H1 (cell line): ENCODE measurements at regions not wholly inside any gene's neighbourhood (a gene's known extent, or its start where the extent isn't known, plus 50 kb on each side); places are given as distances from the start of the nearest gene placed in this dataset.

Source experiments
- CTCF ChIA-PET: fragments of 300-600 bp; sonication (Branson Sonifier 250); formaldehyde crosslinking; loops from one replicate; lab custom pipeline; 2021; ENCODE audit not compliant: partially characterized antibody; lab: Charles Lee
- POLR2A ChIA-PET: fragments of 300-600 bp; sonication (Branson Sonifier 250); formaldehyde crosslinking; loops from one replicate; lab custom pipeline; 2021; ENCODE audit warnings: inconsistent platforms; ENCODE audit not compliant: partially characterized antibody; lab: Charles Lee
- DNase-seq, 2 experiments: peaks; one replicate each; pipeline versions ENCODE4 v3.0.0 to v3.0.0-alpha.2; 2010 to 2022; ENCODE audit warnings: low spot score in 2 of 2, low read depth in 1 of 2, mixed read lengths in 1 of 2
- FAIRE-seq: peaks from 2 replicates; lab custom pipeline; 2011; peaks lifted over from hg19 to GRCh38; lab: Jason Lieb, UNC
- H2AFZ ChIP-seq: 2 replicates; pipeline ENCODE4 v1.8.1; 2012; ENCODE audit warnings: low read length, inconsistent platforms
- H2AK5ac ChIP-seq: 2 replicates; pipeline ENCODE4 v1.6.1; 2013; ENCODE audit warnings: low read depth, low read length
- H2BK120ac ChIP-seq: replicated peaks from 2 replicates; pipeline ENCODE3; 2013; ENCODE audit warnings: low read depth, low read length, inconsistent platforms
- H2BK12ac ChIP-seq: 2 replicates; pipeline ENCODE4 v1.6.1; 2013; ENCODE audit warnings: low read depth, low read length
- H2BK15ac ChIP-seq: 2 replicates; pipeline ENCODE4 v1.6.1; 2013; ENCODE audit warnings: low read length
- H2BK20ac ChIP-seq: 2 replicates; pipeline ENCODE4 v1.6.1; 2013; ENCODE audit warnings: low read length
- H2BK5ac ChIP-seq: 2 replicates; pipeline ENCODE4 v1.6.1; 2013; ENCODE audit warnings: low read depth, low read length
- H3K14ac ChIP-seq: 2 replicates; pipeline ENCODE4 v1.6.1; 2013; ENCODE audit warnings: inconsistent platforms; ENCODE audit not compliant: insufficient read length
- H3K18ac ChIP-seq: 2 replicates; pipeline ENCODE4 v1.6.1; 2013; ENCODE audit warnings: low read length; ENCODE audit errors: extremely low read depth
- H3K23ac ChIP-seq: 2 replicates; pipeline ENCODE4 v1.6.1; 2013; ENCODE audit warnings: inconsistent platforms; ENCODE audit not compliant: insufficient read length
- H3K23me2 ChIP-seq: 2 replicates; pipeline ENCODE4 v1.6.1; 2013; ENCODE audit warnings: low read depth, low read length
- H3K27ac ChIP-seq: 2 replicates; pipeline ENCODE4 v1.6.1; 2011; ENCODE audit warnings: low read depth, low read length, inconsistent platforms
- H3K27me3 ChIP-seq, 4 experiments: replicated peaks in 1 of 4; 1 replicate in 1 of 4; 2 replicates in 3 of 4; pipeline versions ENCODE4 v1.6.1 to v1.8.1; 2011 to 2013; ENCODE audit warnings: low read length in 3 of 4, mild to moderate bottlenecking in 3 of 4, inconsistent platforms in 2 of 4, mixed read lengths in 2 of 4, moderate library complexity in 1 of 4; ENCODE audit not compliant: control insufficient read depth in 3 of 4, insufficient read depth in 3 of 4; ENCODE audit errors: extremely low read depth in 1 of 4
- H3K36me3 ChIP-seq, 4 experiments: 2 replicates each; pipeline versions ENCODE4 v1.6.1 to v1.8.1; 2011 to 2013; ENCODE audit warnings: mild to moderate bottlenecking in 4 of 4, low read length in 3 of 4, moderate library complexity in 2 of 4, control low read depth in 1 of 4, inconsistent platforms in 1 of 4; ENCODE audit not compliant: insufficient read depth in 4 of 4, control insufficient read depth in 2 of 4
- H3K4ac ChIP-seq: replicated peaks from 2 replicates; pipeline ENCODE3; 2013; ENCODE audit warnings: low read length, low read depth, mixed read lengths, inconsistent platforms; ENCODE audit not compliant: insufficient read length
- H3K4me1 ChIP-seq, 4 experiments: replicated peaks in 1 of 4; 1 replicate in 1 of 4; 2 replicates in 3 of 4; pipeline versions ENCODE4 v1.6.1 to v1.8.1; 2011 to 2013; ENCODE audit warnings: low read length in 3 of 4, inconsistent platforms in 2 of 4, mixed read lengths in 1 of 4; ENCODE audit not compliant: insufficient read depth in 4 of 4, control insufficient read depth in 3 of 4
- H3K4me2 ChIP-seq, 2 experiments: 2 replicates each; pipeline versions ENCODE4 v1.6.1 to v1.8.1; 2011 to 2013; ENCODE audit warnings: low read depth in 2 of 2, low read length in 2 of 2, control low read depth in 1 of 2, inconsistent platforms in 1 of 2, mild to moderate bottlenecking in 1 of 2; ENCODE audit not compliant: insufficient read depth in 1 of 2
- H3K4me3 ChIP-seq, 4 experiments: fragments of 200-600, 300-600 bp in 1 of 4; sonication (generic), shearing (Covaris generic), sonication (Bioruptor Twin) in 1 of 4; 2 replicates each; pipeline versions ENCODE4 v1.5.1 to v1.8.1; 2011 to 2016; ENCODE audit warnings: low read length in 4 of 4, low read depth in 3 of 4, control low read depth in 2 of 4, inconsistent platforms in 2 of 4, mild to moderate bottlenecking in 2 of 4, mixed read lengths in 1 of 4, moderate library complexity in 1 of 4; ENCODE audit not compliant: insufficient read depth in 2 of 4; ENCODE audit errors: extremely low read depth in 1 of 4
- H3K56ac ChIP-seq: replicated peaks from 2 replicates; pipeline ENCODE3; 2013; ENCODE audit warnings: low read depth, mild to moderate bottlenecking, mixed read lengths, low read length, inconsistent platforms; ENCODE audit not compliant: insufficient read length
- H3K79me1 ChIP-seq: 2 replicates; pipeline ENCODE4 v1.6.1; 2013; ENCODE audit warnings: low read depth, low read length, control low read depth
- H3K79me2 ChIP-seq, 2 experiments: 2 replicates each; pipeline versions ENCODE4 v1.6.1 to v1.8.1; 2012 to 2013; ENCODE audit warnings: low read length in 2 of 2, mild to moderate bottlenecking in 2 of 2, inconsistent platforms in 1 of 2; ENCODE audit not compliant: insufficient read depth in 2 of 2, control insufficient read depth in 1 of 2
- H3K9ac ChIP-seq, 4 experiments: replicated peaks in 1 of 4; 1 replicate in 1 of 4; 2 replicates in 3 of 4; pipeline versions ENCODE4 v1.6.1 to v1.8.1; 2011 to 2013; ENCODE audit warnings: low read depth in 3 of 4, low read length in 3 of 4, control low read depth in 2 of 4, mild to moderate bottlenecking in 2 of 4, moderate library complexity in 2 of 4, inconsistent platforms in 1 of 4; ENCODE audit errors: extremely low read depth in 1 of 4
- H3K9me3 ChIP-seq, 2 experiments: 2 replicates each; pipeline versions ENCODE4 v1.6.1 to v1.8.1; 2012 to 2013; ENCODE audit warnings: mild to moderate bottlenecking in 2 of 2, moderate library complexity in 2 of 2, control low read depth in 1 of 2, inconsistent platforms in 1 of 2, low read depth in 1 of 2, low read length in 1 of 2, mixed read lengths in 1 of 2; ENCODE audit not compliant: insufficient read depth in 2 of 2
- H4K20me1 ChIP-seq, 2 experiments: replicated peaks in 1 of 2; 2 replicates each; pipeline versions ENCODE3 to v1.8.1; 2011 to 2013; ENCODE audit warnings: inconsistent platforms in 2 of 2, low read length in 2 of 2, mild to moderate bottlenecking in 1 of 2; ENCODE audit not compliant: insufficient read depth in 2 of 2, control insufficient read depth in 1 of 2
- H4K5ac ChIP-seq: 2 replicates; pipeline ENCODE4 v1.6.1; 2013; ENCODE audit warnings: low read length, low read depth, mixed read lengths, inconsistent platforms; ENCODE audit not compliant: insufficient read length
- H4K8ac ChIP-seq: 2 replicates; pipeline ENCODE4 v1.8.0; 2013; ENCODE audit warnings: mild to moderate bottlenecking, moderate library complexity, low read length, inconsistent platforms; ENCODE audit not compliant: insufficient read depth; ENCODE audit errors: extremely low read depth
- H4K91ac ChIP-seq: replicated peaks from 2 replicates; pipeline ENCODE3; 2013; ENCODE audit warnings: low read length, mixed read lengths, inconsistent platforms; ENCODE audit not compliant: insufficient read length
- ZNF274 ChIP-seq: IDR thresholded peaks from 2 replicates; pipeline ENCODE4 v1.7.0; 2012; ENCODE audit warnings: low read length, borderline replicate concordance; ENCODE audit errors: extremely low read depth
- WGBS, 2 experiments: shearing (Covaris generic) in 1 of 2; methylation state at CpG; one replicate each; pipeline versions ENCODE4 v1.1.6 to v1.1.7; 2013 to 2015; ENCODE audit warnings: low lambda C conversion rate in 2 of 2, mixed read lengths in 2 of 2, inconsistent platforms in 1 of 2, low coverage in 1 of 2, missing lambda C conversion rate in 1 of 2; ENCODE audit not compliant: insufficient replicate concordance in 2 of 2, insufficient coverage in 1 of 2, insufficient read length in 1 of 2; ENCODE audit errors: extremely low coverage in 1 of 2, missing lambda C conversion rate in 1 of 2; 5-methylcytosine and 5-hydroxymethylcytosine counted together
- TF ChIP-seq, protein P1 (sequence below): IDR thresholded peaks from 2 replicates; pipeline ENCODE4 v1.6.1; 2012; ENCODE audit warnings: low read length, inconsistent platforms

GRCh38 chr2:186911551-186912085 is 62.6 kb upstream of the ZSWIM2 start:
- CTCF ChIA-PET, result interaction anchor here (1.1 to 1.2 kb wide), 2 partner anchors 9 to 10 kb away, joined by 3 read pairs; no protein-coding TSS in a partner anchor
- H2BK12ac ChIP-seq, result no peak overlapping the region
- 93% methylated on average over 8 of the region's 8 CpGs; no CpG with 5 or more reads in 1 of the 2 experiments for WGBS, 2 experiments

More at GRCh38 chr2:186911551-186912085, 62.6 kb upstream of the ZSWIM2 start:
- FAIRE-seq (no peak), DNase-seq (no peak)
- POLR2A ChIA-PET, result no interaction called here
- Histone ChIP-seq H3K79me2 (no peaks in the 10 kb centered on the region), H3K4me1 (no peaks in the 10 kb centered on the region), H2BK15ac (no peak overlapping the region), H2BK20ac (no peak overlapping the region), H4K5ac (no peak overlapping the region), H3K4me2 (no peak overlapping the region), H3K4me3 (no peak overlapping the region), H4K20me1 (no peaks in the 10 kb centered on the region), H2BK5ac (no peak overlapping the region), H3K79me1 (no peaks in the 10 kb centered on the region), H3K9me3 (no peaks in the 10 kb centered on the region), H3K23ac (no peak overlapping the region), H3K9ac (no peak overlapping the region), H3K27ac (no peak overlapping the region), H2BK120ac (no peak overlapping the region), H3K27me3 (no peaks in the 10 kb centered on the region; a peak in 1 of 7 replicates), H2AK5ac (no peak overlapping the region), H2AFZ (no peak overlapping the region), H3K14ac (no peak overlapping the region), H3K4ac (no peak overlapping the region), H3K36me3 (no peaks in the 10 kb centered on the region), H3K56ac (no peak overlapping the region), H3K23me2 (no peaks in the 10 kb centered on the region), H3K18ac (no peak overlapping the region), H4K91ac (no peak overlapping the region), H4K8ac (no peak overlapping the region)
- no peak for TF ChIP-seq ZNF274
- TF ChIP-seq, protein P1, sequence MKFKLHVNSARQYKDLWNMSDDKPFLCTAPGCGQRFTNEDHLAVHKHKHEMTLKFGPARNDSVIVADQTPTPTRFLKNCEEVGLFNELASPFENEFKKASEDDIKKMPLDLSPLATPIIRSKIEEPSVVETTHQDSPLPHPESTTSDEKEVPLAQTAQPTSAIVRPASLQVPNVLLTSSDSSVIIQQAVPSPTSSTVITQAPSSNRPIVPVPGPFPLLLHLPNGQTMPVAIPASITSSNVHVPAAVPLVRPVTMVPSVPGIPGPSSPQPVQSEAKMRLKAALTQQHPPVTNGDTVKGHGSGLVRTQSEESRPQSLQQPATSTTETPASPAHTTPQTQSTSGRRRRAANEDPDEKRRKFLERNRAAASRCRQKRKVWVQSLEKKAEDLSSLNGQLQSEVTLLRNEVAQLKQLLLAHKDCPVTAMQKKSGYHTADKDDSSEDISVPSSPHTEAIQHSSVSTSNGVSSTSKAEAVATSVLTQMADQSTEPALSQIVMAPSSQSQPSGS, result no peak
